ENCODE measurements at regions not wholly inside any gene's neighbourhood (a gene's known extent, or its start where the extent isn't known, plus 50 kb on each side); places are given as distances from the start of the nearest gene placed in this dataset.

DNA sequence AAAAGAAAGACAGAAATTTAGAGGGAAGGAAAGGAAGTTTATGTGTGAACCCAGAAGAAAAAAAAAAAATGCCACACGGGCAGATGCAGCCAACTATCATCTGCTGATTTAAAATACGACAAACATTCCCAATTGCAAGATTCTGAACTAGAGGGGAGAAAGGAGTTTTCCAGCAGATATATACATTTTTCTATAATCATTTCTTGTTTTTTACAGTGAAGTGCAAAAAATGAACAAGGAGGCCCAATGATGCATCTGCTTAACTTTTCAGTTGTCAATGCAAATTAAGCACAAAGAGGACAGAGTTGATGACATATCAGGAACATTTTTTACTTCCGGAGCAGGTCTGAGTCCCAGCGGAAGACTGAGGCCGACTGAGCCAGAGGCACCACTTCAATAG, 144.7 kb downstream of the MYCN start:
- Histone ChIP-seq H3K4me3 (ENCODE audit: low read depth, low read length) (no peak overlapping the region), H3K9me3 (peaks cover 15% of the 10 kb centered on the region), H3K27me3 (no peaks in the 10 kb centered on the region), H3K36me3 (no peaks in the 10 kb centered on the region), H3K4me1 (peaks cover 14% of the 10 kb centered on the region)
- TF ChIP-seq, protein P1, sequence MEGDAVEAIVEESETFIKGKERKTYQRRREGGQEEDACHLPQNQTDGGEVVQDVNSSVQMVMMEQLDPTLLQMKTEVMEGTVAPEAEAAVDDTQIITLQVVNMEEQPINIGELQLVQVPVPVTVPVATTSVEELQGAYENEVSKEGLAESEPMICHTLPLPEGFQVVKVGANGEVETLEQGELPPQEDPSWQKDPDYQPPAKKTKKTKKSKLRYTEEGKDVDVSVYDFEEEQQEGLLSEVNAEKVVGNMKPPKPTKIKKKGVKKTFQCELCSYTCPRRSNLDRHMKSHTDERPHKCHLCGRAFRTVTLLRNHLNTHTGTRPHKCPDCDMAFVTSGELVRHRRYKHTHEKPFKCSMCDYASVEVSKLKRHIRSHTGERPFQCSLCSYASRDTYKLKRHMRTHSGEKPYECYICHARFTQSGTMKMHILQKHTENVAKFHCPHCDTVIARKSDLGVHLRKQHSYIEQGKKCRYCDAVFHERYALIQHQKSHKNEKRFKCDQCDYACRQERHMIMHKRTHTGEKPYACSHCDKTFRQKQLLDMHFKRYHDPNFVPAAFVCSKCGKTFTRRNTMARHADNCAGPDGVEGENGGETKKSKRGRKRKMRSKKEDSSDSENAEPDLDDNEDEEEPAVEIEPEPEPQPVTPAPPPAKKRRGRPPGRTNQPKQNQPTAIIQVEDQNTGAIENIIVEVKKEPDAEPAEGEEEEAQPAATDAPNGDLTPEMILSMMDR (IDR thresholded peaks at IDR 0.05; ENCODE audit: low read depth, low read length): no peak
- no peak for DNase-seq

DNA sequence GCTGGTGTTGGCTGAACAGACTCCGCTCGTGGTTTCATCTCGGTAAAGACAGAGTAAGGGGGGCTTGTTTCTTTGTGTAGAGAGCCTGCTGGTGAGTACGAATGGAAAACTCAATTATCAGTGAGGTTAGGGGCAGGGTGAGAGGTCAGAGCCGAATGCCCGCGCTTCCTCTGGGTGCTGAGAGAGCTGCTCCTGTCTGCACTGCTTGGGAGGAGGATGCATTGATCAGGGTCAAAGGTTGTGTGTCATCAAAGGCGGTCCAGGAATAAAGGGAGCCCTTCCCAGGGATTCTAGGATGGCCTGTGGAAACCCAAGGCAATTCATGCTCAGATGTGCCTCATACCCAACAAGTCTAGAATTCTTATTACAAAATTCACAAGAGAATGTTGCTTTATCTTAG, 143.9 kb downstream of the MYCN start:
- no peak for DNase-seq
- TF ChIP-seq, protein P1 (IDR thresholded peaks at IDR 0.05; ENCODE audit: low read depth, low read length): no peak

DNA sequence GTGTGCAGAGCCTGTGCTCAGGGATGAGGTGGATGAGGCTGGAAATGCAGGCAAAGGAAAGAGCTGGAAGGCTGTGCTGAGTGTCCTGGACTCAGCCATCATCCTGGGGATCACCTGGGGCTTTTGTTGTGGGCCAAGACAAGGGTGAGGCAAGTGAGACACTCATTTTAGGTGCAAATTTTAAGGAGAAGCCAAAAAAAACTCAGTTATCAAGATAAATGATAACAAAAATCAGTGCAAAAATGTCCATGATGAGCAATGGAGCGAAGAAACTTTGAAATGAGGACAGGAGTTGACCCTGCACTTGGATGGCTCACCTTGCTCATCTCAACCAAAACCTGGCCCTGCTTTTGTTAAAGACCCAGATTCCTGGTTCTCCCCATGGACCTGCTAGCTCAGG, 141.9 kb downstream of the MYCN start:
- Histone ChIP-seq H3K4me1 (peaks cover 35% of the 10 kb centered on the region), H3K36me3 (no peaks in the 10 kb centered on the region), H3K9me3 (peaks cover 21% of the 10 kb centered on the region), H3K27me3 (no peaks in the 10 kb centered on the region), H3K4me3 (ENCODE audit: low read depth, low read length) (no peak overlapping the region)
- TF ChIP-seq, protein P1 (IDR thresholded peaks at IDR 0.05; ENCODE audit: low read depth, low read length): no peak
- DNase-seq: no peak

More for the DNA sequence above, 143.9 kb downstream of the MYCN start:
- Histone ChIP-seq H3K9me3 (peaks cover 16% of the 10 kb centered on the region), H3K27me3 (no peaks in the 10 kb centered on the region), H3K4me1 (peaks cover 22% of the 10 kb centered on the region), H3K36me3 (no peaks in the 10 kb centered on the region), H3K4me3 (ENCODE audit: low read depth, low read length) (no peak overlapping the region)

DNA sequence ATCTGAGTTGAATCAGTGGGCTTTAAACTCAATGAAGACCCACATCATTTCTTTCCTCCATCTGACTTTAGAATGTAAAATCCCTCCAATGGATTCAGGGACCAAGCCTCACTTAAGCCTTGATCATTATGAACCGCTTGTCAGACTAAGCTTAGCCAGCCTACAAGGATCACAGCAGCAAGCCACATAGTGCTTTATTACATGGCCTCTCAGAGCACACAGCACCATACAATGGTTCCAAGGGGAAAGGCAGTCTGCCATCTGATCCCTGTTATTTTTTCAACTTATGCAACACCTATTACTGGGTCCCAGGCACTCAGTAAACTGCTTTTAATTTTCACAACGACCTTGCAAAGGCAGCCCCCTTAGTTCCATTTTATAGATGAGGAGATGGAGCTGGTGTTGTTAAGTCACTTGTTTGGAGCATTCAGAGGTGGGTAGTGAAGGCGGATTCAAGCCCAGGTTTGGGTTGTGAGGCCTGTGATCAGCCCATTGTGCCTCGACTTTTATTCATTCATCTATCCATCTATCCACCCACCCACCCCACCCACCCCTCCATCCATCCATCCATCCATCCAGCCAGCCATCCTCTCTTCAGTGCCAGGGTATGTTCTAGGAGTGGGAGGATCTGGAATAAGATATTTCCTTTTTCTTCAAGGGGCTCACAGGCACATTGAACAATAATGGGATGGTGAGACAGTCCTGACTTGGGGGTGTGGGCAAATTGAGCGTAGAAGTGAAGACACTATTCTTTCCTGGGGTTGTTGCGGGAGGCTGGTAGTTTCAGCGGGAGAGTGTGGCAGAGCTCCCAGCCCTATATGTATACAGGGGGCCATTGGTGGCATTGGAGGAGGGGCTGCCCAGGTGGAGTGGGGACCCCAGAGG, 141.2 kb downstream of the MYCN start:
- DNase-seq: no peak
- Histone ChIP-seq H3K36me3 (no peaks in the 10 kb centered on the region), H3K27me3 (no peaks in the 10 kb centered on the region), H3K4me1 (peaks cover 42% of the 10 kb centered on the region), H3K9me3 (peaks cover 20% of the 10 kb centered on the region), H3K4me3 (ENCODE audit: low read depth, low read length) (no peak overlapping the region)
- TF ChIP-seq, protein P1 (IDR thresholded peaks at IDR 0.05; ENCODE audit: low read depth, low read length): no peak

DNA sequence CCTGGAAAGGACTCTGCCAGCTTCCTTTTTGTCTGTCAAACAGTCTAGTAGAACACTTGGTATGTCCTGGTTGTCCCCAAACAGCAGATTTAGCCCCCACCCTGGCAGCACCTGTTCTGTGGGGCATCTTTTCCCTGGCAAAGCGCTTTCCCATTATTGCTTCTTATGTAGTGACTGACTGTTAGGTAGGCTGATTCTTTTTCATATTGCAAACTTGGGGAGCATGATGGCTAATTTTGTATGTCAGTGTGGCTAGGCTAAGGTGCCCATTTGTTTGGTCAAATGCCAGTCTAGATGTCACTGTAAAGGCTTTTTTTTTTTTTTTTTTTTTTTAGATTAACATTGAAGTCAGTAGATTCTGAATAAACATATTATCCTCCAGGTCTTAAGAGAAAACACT, 140.2 kb downstream of the MYCN start:
- H3K36me3 ChIP-seq: no peaks in the 10 kb centered on the region
- H3K4me1 ChIP-seq: peaks cover 42% of the 10 kb centered on the region
- H3K4me3 ChIP-seq (ENCODE audit: low read depth, low read length): no peak overlapping the region
- TF ChIP-seq, protein P1 (IDR thresholded peaks at IDR 0.05; ENCODE audit: low read depth, low read length): no peak
- peaks cover 22% of the 10 kb centered on the region for H3K9me3 ChIP-seq
- DNase-seq: peak; percentile 80
- no peaks in the 10 kb centered on the region for H3K27me3 ChIP-seq

DNA sequence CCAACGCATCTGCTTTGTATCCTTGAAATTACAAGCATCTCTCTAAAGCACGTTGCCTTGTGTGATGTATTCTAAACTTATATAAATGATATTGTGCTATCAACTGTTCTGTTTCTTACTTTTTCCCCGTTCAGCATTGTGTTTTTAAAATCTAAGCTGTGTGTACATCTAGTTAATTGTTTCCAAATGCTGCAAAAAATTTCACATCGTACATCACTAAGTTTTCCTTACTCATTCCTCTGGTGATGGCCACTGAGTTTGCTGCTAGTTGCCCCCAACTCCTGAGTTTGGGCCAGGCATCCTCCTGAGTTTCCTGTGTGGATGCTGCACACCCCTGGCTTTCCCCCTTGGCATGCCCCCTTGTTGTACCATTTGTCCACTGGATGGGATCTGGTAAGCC, 139.7 kb downstream of the MYCN start:
- H3K4me3 ChIP-seq (ENCODE audit: low read depth, low read length): no peak overlapping the region
- H3K4me1 ChIP-seq: peaks cover 42% of the 10 kb centered on the region
- peaks cover 26% of the 10 kb centered on the region for H3K9me3 ChIP-seq
- no peaks in the 10 kb centered on the region for H3K36me3 ChIP-seq
- no peak for DNase-seq
- no peaks in the 10 kb centered on the region for H3K27me3 ChIP-seq
- TF ChIP-seq, protein P1 (IDR thresholded peaks at IDR 0.05; ENCODE audit: low read depth, low read length): no peak
